Activated naive CD8-positive, alpha-beta T cell treated with anti-CD3 and anti-CD28 coated beads, Interleukin-2, amount 50 U/mL, for 16 hours (primary cell): ENCODE measurements at regions not wholly inside any gene's neighbourhood (a gene's known extent, or its start where the extent isn't known, plus 50 kb on each side); places are given as distances from the start of the nearest gene placed in this dataset.

Source experiments
- DNase-seq: peaks from one replicate; pipeline ENCODE4 v3.0.0-alpha.2; 2020; ENCODE audit warnings: low read depth, low spot score

DNA sequence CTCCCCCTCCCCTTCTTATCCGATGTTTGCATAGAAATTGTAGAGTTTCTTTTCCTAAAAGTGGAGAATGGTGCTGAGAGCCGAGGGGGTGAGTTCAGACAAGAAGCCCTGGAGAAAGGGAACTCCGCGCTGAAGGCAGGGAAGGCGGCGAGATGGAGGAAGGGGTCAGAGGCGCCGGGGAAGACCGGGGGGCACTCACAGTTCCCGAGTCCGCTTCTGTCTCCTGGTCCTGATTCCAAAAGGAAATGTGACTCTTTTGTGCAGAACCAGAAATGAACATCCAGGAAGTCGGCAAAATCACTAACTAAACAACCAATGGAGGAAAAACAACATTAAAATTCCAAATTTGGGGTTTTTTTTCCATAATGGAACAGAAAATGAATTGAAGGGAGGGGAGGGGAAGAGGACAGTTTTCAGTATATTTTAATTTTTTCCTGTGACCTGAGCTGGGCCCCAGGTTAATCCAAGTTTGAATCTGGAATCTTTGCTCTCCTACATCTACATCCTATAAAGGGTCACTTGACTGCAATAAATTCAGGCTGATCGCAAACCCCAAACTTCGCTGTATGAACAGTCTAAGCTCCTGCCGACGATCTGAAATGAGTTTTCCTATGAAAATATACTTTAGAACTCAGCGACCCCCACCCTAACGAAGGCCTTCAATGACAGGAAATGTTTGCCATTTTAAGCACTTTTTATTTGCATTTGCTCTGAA is 252.3 kb downstream of the C16orf95 start:
- DNase-seq: no peak

DNA sequence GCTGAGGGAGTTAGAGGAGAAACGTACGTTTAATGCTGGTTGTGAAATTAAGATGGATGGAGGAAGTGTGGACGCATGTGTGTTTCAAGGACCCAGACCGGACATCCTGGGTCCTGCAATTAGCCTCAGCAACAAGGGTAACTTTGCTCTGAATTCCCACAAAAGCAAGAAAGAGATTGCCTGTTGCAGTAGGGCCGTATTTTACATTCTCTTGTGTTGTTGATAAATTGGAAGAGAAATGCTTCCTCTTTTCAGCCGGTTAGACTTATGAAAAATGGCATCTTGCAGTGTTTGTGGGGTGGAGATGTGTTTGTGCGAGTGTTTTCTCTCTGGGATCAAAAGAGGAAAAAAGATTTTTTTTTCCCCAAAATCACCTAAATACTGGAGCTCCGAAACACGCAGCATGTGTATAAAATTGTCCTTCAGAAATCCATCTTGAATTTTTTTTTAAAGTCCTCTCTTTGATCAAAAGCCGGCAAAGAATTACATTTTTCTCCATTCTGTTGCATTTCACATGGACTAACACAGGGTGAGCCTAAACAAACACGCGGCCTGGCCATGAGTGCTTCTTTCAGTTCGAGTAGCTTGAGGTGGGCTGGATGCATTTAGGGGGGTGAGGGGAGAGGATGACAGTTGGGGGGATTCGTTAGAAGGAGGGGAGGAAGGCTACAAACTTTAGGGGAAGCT is 251.6 kb downstream of the C16orf95 start:
- DNase-seq: no peak

DNA sequence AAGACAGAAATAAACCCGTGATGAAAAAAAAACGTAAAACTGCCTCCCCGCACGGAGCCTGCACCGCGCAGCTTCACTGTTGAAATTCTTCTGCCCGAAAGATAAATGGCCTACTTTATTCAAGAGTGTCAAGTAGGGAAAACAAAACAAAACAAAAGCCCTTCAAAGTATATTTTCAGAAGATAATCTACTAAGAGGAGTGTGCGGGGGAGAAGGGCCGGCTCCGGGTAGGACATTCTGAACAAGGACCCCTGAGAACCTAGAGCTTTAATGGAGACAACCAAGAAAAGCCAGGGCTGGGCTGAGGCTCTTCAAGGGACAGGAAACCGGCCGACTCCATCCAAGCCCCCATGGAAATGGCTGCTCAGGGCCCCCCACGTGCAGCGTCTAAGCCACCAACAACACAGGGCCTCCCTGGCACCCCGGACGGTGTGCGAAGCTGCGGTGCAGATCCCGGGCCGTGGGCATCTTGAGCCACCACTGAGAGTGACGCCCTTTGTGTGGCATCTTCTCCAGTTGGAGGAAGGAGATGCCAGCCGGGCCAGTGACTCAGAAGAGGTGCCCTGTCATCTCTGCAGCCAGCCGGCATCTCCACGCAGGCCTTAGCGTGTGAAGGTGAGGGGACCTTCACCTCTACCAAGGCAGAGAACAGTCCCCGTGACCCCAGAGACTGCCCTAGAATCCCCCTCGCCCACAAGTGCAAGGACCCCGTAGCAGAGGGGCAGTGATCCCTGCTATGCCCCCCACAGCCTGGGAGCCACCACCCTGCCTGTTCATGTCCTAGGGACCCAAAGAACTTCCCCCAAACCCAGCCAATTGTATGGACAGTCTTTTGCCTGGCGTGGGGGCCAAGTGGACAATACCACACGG is 250.8 kb downstream of the C16orf95 start:
- no peak for DNase-seq

DNA sequence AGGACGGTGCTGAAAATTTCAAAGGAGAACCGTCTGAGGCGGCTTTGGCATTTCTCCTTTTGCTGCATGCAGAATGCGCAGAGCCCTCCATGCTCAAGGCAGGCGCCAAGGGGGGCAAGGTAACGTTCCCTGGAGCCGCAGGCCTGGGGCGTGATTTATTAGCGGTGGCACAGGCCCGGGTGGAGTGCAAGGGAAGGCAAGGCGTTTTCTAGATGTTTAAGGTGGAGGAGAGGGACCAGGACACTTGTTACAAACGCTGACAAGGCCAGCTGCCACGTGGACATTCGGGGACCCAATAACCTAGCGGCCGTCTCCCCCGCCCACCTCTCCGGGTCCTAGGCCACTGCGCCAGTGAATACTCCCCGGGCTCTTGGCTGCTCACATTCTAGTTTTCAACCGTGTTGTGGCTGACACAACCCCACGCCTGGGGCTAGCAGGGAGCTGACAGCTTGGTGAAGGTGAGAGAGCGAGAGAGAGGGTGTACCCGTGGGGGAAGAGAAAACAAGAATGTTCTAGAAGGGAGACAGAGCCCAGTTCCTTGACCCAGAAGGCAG is 250.1 kb downstream of the C16orf95 start:
- no peak for DNase-seq

DNA sequence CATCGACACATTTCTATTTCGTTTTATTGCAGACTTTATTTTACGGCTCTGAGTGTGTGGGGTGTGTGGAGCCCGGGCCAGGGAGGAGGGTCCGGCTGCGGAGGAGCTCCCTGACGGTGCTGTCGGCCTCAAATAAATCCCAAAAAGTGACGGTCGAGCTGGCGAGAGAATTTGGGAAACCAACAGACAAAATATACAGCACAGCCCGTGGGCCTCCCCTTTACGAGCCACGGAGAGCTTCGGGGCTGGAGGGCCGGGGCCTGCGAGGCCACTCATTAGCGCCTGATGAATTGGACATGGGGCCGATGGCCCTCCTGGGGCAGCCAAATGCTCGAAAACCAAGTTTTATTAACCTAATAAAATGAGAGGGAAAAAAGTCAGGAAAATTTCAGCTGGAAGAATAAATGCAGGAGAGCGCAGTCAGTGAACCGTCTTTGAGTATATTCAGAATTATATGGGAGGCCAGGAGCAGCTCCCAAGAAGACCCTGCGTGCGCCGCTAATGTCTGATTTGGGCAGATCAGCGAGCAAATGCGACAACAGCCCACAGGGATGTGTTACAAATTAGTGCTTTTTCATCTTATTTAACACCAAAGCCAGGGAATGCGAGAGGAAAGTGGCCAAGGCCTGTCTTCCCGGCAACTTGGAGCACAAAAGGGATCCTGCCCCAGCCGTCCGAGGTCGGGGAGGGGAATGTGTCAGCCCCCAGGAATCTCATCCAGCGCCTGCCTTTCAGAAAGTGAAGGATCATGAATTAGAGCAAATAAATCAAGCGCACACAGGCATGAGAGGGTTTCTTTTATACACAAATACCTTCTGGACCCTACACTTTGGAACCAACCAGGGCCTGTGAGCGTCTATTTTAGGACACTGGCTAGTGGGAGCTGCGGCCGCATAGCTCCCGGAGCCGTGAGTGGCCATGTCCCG is 249.1 kb downstream of the C16orf95 start:
- no peak for DNase-seq

DNA sequence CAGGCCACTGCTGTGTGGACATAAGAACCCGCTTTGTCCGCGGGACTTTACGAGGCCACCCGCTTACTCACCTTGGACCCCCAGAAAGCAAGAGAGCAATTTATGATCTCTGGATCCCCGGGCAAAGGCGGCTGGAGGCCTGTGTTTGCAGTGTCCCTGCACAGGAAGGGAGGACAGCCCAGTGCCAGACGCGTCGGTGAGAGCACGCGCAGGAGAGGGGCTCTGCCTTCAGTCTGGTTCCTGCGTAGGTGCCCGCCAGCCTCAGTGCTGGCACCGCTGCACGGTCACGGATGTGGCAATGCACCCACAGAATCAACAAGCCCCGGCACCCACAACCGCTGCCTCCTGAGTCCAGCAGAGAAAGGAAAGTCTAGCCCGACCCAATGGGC is 248.4 kb downstream of the C16orf95 start:
- no peak for DNase-seq

DNA sequence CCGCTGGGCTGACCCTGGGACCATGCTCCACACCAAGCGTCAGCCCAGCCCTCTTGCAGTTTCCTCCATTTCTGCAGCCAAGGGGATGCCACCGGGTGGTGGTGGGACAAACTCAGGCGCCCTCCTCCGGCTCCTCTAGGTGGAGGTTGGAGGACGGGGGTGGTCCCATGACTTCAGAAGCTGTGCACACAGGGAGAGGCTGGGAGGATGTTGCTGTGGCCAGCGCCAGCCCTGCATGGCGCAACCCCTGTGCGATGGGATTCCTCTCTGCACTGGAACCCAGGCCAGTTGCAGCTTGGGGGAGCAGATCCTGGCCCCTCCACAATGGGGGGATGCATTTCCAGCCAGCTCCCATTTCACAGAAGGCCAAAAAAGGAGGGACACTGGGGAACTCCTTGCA is 246.5 kb downstream of the C16orf95 start:
- no peak for DNase-seq

DNA sequence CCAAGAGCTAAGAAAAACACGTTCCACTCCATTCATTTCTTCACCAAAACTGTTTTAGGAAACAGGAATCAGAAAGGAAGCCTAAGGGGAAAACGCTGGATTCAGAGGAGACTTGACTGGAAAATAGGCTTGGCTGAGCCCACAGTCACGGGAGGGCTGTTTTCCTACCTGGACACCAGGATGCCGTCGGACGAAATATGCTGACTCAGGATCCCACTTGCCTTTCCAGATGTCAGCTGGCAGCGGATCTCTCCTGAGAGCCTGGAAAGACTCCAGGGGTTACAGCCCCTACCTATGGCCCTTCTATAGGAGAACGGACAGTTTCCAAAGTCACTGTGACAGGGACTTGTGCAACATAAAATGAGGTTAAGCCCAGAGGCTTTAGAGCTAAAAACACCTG is 245.1 kb downstream of the C16orf95 start:
- DNase-seq: no peak

DNA sequence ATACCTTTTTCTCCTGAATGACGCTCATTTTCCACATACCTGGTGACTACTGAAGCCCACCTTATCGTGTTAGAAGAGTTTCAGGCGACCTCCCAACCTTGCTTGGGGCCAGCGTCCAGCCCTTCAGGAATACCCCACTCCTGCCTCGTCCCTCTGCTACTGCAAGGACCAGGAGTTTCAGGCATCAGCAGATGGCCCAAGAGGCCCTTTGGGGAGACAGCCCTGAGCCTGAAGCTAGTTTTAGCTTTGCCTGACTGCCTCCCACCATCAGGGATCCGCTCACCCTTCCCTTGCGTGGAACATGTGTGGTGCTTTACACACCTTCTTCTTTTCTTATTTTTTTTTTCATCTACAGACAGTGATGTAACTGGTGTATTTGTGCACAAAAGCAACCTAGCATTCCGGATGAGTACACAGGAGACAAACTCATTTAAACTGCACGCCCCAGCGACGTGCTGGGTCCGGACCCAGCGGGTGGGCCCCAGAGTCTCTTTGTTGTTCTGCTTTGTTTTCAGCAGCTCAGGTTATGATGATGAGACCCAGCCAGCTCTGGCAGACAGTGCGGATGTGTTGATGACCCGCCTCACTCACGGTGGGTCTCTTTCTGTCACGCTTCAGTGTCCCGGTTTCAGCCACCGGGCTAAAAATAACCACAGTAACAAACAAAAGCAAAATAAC is 242.4 kb downstream of the C16orf95 start:
- no peak for DNase-seq

DNA sequence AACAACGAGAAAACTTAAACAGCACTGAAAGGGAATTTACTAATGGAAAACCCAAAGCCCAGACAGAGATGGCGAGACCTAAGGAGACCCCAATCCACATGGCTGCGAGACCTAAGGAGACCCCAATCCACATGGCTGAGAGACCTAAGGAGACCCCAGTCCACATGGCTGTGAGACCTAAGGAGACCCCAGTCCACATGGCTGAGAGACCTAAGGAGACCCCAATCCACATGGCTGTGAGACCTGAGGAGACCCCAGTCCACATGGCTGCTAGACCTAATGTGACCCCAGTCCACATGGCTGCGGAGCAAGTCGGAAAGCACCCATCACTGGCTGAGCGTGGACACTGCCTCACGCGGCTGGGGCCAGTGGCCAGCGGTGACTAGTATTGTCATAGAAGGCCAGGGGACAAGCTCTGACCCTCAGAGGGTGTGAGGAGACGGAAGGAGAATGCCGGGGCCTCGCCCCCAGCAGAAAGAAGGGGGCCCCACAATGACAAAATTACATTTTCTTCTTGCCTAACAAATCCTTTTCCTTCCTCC is 241.8 kb downstream of the C16orf95 start:
- DNase-seq: no peak

DNA sequence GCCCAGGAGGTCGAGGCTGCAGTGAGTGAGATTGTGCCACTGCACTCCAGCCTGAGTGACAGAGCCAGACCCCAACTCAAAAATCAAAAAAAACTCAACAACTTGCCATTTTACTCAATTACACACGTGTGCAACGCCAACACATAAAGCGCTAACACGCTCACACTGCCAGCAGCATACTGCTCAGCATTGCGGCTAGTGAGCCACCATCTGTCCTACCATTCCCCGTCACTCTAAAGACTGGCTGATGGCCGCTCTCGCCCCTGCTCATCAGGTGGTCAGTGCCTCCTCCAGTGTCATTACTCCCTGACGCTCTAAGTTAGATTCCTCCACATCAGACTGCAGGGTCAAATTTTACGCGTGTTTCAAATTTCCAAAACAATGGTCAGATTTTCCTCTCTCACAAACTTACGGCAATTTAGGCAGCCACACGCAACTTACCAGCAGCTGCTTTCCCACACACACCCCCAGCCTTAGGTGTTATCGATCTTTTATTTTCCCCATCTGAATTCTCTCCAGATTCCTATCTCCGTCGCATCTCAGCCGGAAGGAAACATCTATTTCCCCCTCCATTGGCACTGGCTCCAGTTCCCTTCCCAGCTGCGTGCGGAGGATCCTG is 240.8 kb downstream of the C16orf95 start:
- DNase-seq: no peak

DNA sequence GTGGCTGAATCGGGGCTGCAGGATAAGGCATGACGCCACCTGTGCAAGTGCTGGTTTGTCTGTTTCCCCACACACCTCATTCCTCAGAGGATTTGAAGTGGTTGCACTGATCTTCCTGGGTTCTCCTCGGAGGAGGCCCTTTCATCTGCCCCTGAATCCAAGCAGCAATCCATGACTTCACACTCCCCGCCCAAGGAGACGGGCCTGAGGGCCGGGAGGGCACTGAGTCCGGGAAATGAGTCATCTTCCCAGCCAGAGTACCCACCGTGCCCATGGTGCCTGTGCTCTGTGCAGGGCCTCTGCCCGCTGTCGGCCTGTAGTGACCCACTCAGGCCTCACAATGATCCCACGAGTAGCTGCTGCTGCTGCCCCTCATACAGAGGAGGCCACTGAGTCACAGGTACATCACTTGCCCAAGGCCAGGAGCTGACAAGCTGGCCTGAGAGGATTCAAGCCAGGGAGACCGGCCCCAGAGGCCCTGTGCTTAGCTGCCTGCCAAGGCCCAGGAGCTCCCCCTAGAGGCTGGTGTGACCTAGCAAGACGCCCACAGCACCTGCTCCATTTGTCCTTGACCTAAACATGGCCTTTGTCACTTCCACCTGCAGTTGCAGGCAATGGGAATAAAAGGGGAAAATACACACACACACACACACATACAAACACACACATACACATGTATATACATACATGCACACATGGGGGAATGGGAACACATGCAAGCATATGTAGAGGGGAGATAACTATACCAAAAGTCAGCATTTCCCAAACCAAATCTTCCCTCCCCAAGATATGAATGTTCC is 240.0 kb downstream of the C16orf95 start:
- no peak for DNase-seq

DNA sequence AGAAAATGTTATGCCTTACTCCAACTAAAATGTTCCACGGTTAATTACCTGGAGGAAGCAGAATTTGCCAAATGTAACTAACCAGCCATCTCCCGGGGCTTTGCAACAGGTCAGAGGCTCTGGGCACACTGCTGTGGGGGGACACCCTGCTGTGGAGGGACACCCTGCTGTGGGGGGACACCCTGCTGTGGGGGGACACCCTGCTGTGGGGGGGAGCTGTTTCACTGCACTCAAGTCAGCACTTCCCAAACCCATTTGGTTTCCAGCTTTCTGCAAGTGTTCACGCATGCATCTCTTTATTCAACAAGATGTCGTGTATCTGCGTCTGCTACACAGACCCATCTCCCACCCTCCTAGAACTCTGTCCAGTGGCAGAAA is 239.5 kb downstream of the C16orf95 start:
- no peak for DNase-seq

DNA sequence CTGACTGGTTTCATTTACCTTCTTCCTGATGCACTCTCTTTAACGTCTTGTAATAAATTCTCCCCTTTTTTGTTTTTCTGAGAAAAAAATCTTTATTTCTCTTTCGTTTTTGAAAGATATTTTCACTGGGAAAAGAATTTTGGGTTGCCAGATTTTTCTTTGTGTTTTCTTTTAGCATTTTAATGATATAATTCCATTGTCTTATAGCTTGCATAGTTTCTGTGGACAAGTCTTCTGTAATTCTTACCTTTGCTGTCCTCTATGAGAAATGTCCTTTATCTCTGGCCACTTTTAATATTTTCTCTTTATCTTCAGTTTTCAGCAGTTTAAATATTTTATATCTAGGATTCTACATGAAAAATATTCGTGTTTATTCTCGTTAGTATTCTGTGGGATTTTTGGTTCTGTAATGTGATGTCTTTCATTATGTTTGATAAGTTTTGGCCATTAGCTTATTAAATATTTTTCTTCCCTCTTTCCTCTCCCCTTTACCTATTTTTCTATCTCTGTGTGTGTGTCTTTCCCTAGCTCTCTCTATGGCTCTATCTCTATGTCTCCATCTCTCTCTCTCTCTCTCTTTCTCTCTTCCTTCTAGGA is 236.5 kb downstream of the C16orf95 start:
- DNase-seq: no peak

DNA sequence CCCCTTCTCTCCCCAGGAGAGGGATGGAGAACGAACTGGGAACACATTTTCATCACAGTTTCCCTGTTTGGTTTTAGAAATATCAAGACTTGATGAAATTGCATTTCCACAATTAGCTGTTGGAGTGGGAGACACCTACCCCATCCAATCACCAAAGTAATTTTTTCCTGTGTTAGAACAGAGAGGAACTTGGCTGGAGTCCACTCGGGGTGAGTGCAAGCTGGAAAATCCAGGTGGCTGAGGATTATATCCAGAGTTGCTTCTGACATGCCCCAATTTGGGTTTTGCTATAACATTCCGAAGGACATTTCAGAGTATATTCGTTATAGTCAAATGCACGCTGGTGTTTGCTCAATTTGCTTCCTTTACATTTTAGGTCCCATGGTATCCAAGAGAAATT is 231.8 kb downstream of the C16orf95 start:
- no peak for DNase-seq

DNA sequence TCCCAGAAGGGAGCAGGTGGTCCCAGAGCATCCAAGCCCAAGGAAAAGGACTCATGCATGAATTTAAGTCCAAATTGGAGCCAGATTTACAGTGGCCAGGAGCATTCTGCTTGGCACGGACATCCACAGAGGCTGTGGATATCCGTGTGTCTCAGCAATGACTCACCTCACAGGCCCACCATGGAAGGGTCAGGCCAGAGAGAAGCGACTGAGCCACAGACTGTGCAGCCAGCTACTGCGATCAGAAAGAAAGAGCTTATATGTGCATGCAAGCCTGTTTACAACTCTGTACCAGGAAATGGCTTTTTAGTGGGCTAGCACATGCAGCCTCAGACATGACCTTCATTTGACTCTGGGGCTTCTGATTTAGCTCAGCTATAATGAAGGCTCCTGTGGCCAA is 231.0 kb downstream of the C16orf95 start:
- no peak for DNase-seq

DNA sequence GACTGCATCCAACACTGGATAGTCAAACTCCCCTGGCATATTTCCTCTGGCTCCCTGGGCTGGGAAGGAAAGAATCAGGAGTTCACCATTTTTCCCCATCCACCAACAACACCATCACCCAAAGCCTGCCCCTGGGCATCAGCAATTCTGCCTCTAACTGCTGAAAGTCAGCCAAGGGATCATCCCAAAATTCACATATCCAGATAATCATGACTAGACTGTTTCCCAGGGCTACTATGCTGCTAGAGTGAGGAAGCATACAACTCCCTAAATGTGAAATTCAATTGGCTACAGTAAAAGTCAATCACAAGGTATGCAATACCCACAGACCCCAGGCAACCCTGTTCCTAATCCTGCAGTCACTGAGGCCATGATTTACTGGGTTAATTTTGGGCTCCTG is 230.6 kb downstream of the C16orf95 start:
- no peak for DNase-seq

DNA sequence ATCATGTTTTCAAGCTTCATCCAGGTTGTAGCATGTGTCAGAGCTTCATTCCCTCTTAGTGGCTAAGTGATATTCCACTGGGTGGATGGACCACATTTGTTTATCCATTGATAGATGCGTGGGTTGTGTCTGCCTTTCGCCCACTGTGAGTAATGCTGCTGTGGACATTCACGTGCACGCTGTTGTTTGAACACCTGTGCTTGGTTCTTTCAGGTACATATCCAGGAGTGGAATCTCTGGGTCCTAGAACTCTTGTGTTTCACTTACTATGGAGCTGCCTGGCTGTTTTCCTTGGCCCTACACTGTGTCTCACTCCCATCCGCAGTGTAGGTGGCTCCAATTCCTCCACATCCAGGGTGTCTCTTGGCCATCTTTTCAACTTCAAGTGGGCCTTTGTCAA is 224.2 kb downstream of the C16orf95 start:
- no peak for DNase-seq
